Mesenchymal stem cell (in vitro differentiated cells and primary cell): ENCODE measurements at regions not wholly inside any gene's neighbourhood (a gene's known extent, or its start where the extent isn't known, plus 50 kb on each side); places are given as distances from the start of the nearest gene placed in this dataset.
"Not testable (repeated sequence)": the region's sequence is repeated elsewhere in the genome, so short reads cannot be mapped to it uniquely, and the experiment has no call there.

ENCODE experiments used
- DNase-seq: peaks from one replicate; pipeline ENCODE4 v3.0.0-alpha.2; 2013
- H2AFZ ChIP-seq: one replicate; pipeline ENCODE4 v1.6.1; 2013; ENCODE audit warnings: low read depth, mild to moderate bottlenecking, control low read depth, inconsistent platforms, low read length, moderate library complexity
- H2AK5ac ChIP-seq: 2 replicates; pipeline ENCODE4 v1.6.1; 2013; ENCODE audit warnings: low read length, moderate library complexity, mild to moderate bottlenecking, inconsistent platforms; ENCODE audit not compliant: severe bottlenecking
- H2BK120ac ChIP-seq: one replicate; pipeline ENCODE4 v1.6.1; 2013; ENCODE audit warnings: low read depth, mild to moderate bottlenecking, inconsistent platforms, low read length, moderate library complexity
- H2BK12ac ChIP-seq, 2 experiments: one replicate each; pipeline ENCODE4 v1.6.1; 2013; ENCODE audit warnings: inconsistent platforms in 2 of 2, low read length in 2 of 2, mild to moderate bottlenecking in 2 of 2, moderate library complexity in 2 of 2, control low read depth in 1 of 2
- H2BK15ac ChIP-seq: one replicate; pipeline ENCODE4 v1.6.1; 2013; ENCODE audit warnings: mild to moderate bottlenecking, low read depth, inconsistent platforms; ENCODE audit not compliant: poor library complexity, severe bottlenecking
- H2BK5ac ChIP-seq: 2 replicates; pipeline ENCODE4 v1.6.1; 2013; ENCODE audit warnings: low read depth, mild to moderate bottlenecking, low read length, control low read depth, inconsistent platforms; ENCODE audit not compliant: poor library complexity, severe bottlenecking
- H3K14ac ChIP-seq, 2 experiments: one replicate each; pipeline ENCODE4 v1.6.1; 2013; ENCODE audit warnings: inconsistent platforms in 2 of 2, low read length in 2 of 2, control low read depth in 1 of 2, mild to moderate bottlenecking in 1 of 2, moderate library complexity in 1 of 2
- H3K18ac ChIP-seq, 2 experiments: one replicate each; pipeline ENCODE4 v1.6.1; 2013; ENCODE audit warnings: inconsistent platforms in 2 of 2, low read length in 2 of 2, control low read depth in 1 of 2, low read depth in 1 of 2, mild to moderate bottlenecking in 1 of 2
- H3K23ac ChIP-seq, 2 experiments: one replicate each; pipeline ENCODE4 v1.6.1; 2013; ENCODE audit warnings: inconsistent platforms in 2 of 2, low read length in 2 of 2, mild to moderate bottlenecking in 2 of 2, moderate library complexity in 2 of 2, control low read depth in 1 of 2
- H3K27ac ChIP-seq: 2 replicates; pipeline ENCODE4 v1.5.1; 2013; ENCODE audit warnings: mild to moderate bottlenecking, moderate library complexity, low read length, control low read depth, inconsistent platforms; ENCODE audit not compliant: poor library complexity, severe bottlenecking
- H3K27me3 ChIP-seq, 2 experiments: 2 replicates each; pipeline versions ENCODE4 v1.6.1 to v1.7.0; 2013; ENCODE audit warnings: low read length in 2 of 2, mild to moderate bottlenecking in 2 of 2, moderate library complexity in 2 of 2, control low read depth in 1 of 2, inconsistent platforms in 1 of 2; ENCODE audit not compliant: control insufficient read depth in 1 of 2, insufficient read depth in 1 of 2
- H3K36me3 ChIP-seq, 2 experiments: 2 replicates each; pipeline versions ENCODE4 v1.6.1 to v1.7.0; 2013; ENCODE audit warnings: low read length in 2 of 2, control low read depth in 1 of 2, inconsistent platforms in 1 of 2, low read depth in 1 of 2, mild to moderate bottlenecking in 1 of 2; ENCODE audit not compliant: insufficient read depth in 2 of 2, control insufficient read depth in 1 of 2
- H3K4ac ChIP-seq, 2 experiments: one replicate each; pipeline ENCODE4 v1.6.1; 2013; ENCODE audit warnings: inconsistent platforms in 2 of 2, low read length in 2 of 2, mild to moderate bottlenecking in 2 of 2, moderate library complexity in 2 of 2, control low read depth in 1 of 2, low read depth in 1 of 2
- H3K4me1 ChIP-seq: 2 replicates; pipeline ENCODE4 v1.6.1; 2013; ENCODE audit warnings: low read depth, low read length, control low read depth; ENCODE audit not compliant: control insufficient read depth, insufficient read depth
- H3K4me2 ChIP-seq: 2 replicates; pipeline ENCODE4 v1.6.1; 2013; ENCODE audit warnings: low read length, mild to moderate bottlenecking, inconsistent platforms; ENCODE audit not compliant: poor library complexity, severe bottlenecking
- H3K4me3 ChIP-seq, 2 experiments: 2 replicates each; pipeline versions ENCODE4 v1.5.1 to v1.7.0; 2013; ENCODE audit warnings: low read length in 2 of 2, mild to moderate bottlenecking in 2 of 2, control low read depth in 1 of 2, low read depth in 1 of 2; ENCODE audit not compliant: insufficient read depth in 1 of 2
- H3K79me1 ChIP-seq: replicated peaks from 2 replicates; pipeline ENCODE4 v1.6.1; 2013; ENCODE audit warnings: mild to moderate bottlenecking, control low read depth, low read length, inconsistent platforms; ENCODE audit not compliant: poor library complexity, severe bottlenecking
- H3K9ac ChIP-seq: 2 replicates; pipeline ENCODE4 v1.7.0; 2013; ENCODE audit warnings: mild to moderate bottlenecking, low read length, moderate library complexity
- H3K9me3 ChIP-seq: 2 replicates; pipeline ENCODE4 v1.7.0; 2013; ENCODE audit warnings: mild to moderate bottlenecking, low read length; ENCODE audit not compliant: control insufficient read depth
- H4K8ac ChIP-seq: one replicate; pipeline ENCODE4 v1.6.1; 2013; ENCODE audit warnings: inconsistent platforms, mild to moderate bottlenecking, low read length, moderate library complexity
- H4K91ac ChIP-seq: one replicate; pipeline ENCODE4 v1.6.1; 2013; ENCODE audit warnings: mild to moderate bottlenecking, low read length, inconsistent platforms
- WGBS: methylation state at CpG from one replicate; pipeline ENCODE4 v1.1.7; 2013; ENCODE audit warnings: mixed read lengths; 5-methylcytosine and 5-hydroxymethylcytosine counted together

DNA sequence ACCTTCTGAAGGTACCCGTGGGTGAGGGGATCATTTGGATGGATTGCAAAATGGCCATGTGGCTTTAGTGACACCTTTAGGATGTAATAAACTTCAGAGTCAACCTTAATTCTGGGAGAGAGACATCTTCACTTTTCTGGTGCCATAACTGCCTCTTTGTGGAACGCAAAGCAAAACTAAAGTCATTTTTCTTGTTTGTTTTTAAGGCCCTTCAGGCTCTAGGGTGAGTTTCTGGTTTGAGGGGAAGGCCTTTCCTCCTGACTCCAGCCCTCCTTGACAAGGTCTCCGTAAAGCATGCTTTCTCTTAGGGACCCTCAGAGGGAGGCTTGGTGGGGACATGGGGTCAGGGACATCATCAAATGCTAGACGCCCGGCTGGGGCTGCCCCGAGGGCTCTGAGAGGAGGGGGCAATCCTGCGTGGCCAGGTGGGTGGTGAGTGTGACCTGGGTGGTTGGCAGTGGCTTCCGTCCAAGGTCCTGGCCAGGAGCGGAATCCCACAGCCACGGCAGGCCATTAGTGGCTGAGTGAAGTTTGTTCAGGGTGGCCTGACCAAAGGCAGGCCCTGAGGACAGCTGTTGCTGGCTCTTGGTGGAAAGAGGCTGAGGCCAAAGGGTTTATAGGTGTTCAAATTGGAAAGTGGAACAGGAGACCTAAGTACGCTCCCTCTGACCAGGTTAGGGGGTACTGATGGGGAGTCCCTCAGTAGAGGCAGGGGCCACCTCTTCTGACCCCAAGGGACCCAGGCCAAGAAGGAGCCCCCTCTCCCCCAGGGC lies 112.2 kb downstream of the METRNL start:
- Histone ChIP-seq H3K27me3 (no peaks in the 10 kb centered on the region), H3K4me2 (no peak overlapping the region), H2BK12ac (no peak overlapping the region)

DNA sequence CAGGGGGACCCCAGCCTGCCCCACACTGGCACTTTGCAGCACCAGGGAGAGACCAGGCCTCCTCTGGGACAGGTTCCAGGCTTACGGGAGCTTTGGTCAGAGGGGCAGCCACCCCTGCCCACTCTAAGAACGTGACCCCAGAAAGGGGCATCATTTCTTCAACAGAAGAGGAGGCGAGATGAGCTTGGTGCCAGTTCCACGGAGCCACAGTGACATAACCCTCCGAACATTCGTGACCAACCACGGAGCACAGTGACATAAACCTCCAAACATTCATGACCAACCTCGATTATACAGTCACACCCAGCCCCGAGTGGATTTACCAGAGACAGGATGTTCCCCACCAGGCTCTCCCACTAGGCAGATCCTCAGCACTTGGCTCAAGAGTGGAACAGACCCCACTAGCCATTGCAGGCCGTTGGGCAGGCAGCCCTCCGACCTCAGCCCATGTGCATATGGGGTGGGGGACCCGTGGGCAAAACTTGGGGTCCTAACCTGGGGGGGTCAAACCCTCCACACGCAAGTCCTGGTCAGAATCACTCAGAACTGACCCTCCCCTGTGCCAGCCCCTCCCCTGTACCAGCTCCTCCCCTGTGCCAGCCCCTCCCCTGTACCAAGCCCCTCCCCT lies 112.9 kb downstream of the METRNL start:
- H3K4ac ChIP-seq: no peak overlapping the region
- H3K4me1 ChIP-seq: peaks cover 52% of the 10 kb centered on the region
- H2BK15ac ChIP-seq: no peak overlapping the region
- no peak overlapping the region for H3K4me3 ChIP-seq
- no peaks in the 10 kb centered on the region for H3K79me1 ChIP-seq
- no peak overlapping the region for H3K23ac ChIP-seq
- no peak overlapping the region for H3K18ac ChIP-seq
- H4K91ac ChIP-seq: no peak overlapping the region
- peaks cover 14% of the 10 kb centered on the region for H3K9me3 ChIP-seq
- H4K8ac ChIP-seq: no peak overlapping the region
- no peak overlapping the region for H2BK12ac ChIP-seq
- peak; percentile 5 for DNase-seq
- H2BK120ac ChIP-seq: no peak overlapping the region
- H3K27ac ChIP-seq: no peak overlapping the region
- no peak overlapping the region for H3K4me2 ChIP-seq
- H2AFZ ChIP-seq: no peak overlapping the region
- H2AK5ac ChIP-seq: peak overlapping the region; percentile 76
- H2BK5ac ChIP-seq: no peak overlapping the region
- WGBS: 75% methylated on average over 13 of the region's 13 CpGs
- no peaks in the 10 kb centered on the region for H3K36me3 ChIP-seq
- no peaks in the 10 kb centered on the region for H3K27me3 ChIP-seq
- H3K14ac ChIP-seq: no peak overlapping the region
- peak overlapping the region; percentile 62 for H3K9ac ChIP-seq

More for the DNA sequence above, 112.2 kb downstream of the METRNL start:
- H3K18ac ChIP-seq: no peak overlapping the region
- H3K9ac ChIP-seq: peak overlapping the region; percentile 62
- no peak overlapping the region for H3K14ac ChIP-seq
- H2BK5ac ChIP-seq: no peak overlapping the region
- H2BK120ac ChIP-seq: no peak overlapping the region
- no peak overlapping the region for H4K91ac ChIP-seq
- H3K4me1 ChIP-seq: peaks cover 52% of the 10 kb centered on the region
- DNase-seq: no peak
- H2BK15ac ChIP-seq: no peak overlapping the region
- no peak overlapping the region for H2AFZ ChIP-seq
- no peaks in the 10 kb centered on the region for H3K36me3 ChIP-seq
- H3K4ac ChIP-seq: no peak overlapping the region
- H3K4me3 ChIP-seq: no peak overlapping the region
- WGBS: 96% methylated on average over 11 of the region's 11 CpGs
- H4K8ac ChIP-seq: no peak overlapping the region
- H2AK5ac ChIP-seq: peak overlapping the region; percentile 83
- H3K79me1 ChIP-seq: no peaks in the 10 kb centered on the region
- H3K9me3 ChIP-seq: peaks cover 14% of the 10 kb centered on the region
- no peak overlapping the region for H3K23ac ChIP-seq
- no peak overlapping the region for H3K27ac ChIP-seq

DNA sequence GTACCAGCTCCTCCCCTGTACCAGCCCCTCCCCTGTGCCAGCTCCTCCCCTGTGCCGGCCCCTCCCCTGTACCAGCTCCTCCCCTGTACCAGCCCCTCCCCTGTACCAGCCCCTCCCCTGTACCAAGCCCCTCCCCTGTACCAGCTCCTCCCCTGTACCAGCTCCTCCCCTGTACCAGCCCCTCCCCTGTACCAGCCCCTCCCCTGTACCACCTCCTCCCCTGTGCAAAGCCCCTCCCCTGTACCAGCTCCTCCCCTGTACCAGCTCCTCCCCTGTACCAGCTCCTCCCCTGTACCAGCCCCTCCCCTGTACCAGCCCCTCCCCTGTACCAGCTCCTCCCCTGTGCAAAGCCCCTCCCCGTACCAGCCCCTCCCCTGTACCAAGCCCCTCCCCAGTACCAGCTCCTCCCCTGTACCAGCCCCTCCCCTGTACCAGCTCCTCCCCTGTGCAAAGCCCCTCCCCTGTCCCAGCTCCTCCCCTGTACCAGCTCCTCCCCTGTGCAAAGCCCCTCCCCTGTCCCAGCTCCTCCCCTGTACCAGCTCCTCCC lies 113.5 kb downstream of the METRNL start:
- H2BK15ac ChIP-seq, H2BK5ac ChIP-seq, H2BK12ac ChIP-seq, H2AK5ac ChIP-seq, H3K27ac ChIP-seq, H4K8ac ChIP-seq, DNase-seq, H3K4me3 ChIP-seq, H3K18ac ChIP-seq, H2BK120ac ChIP-seq, H3K4ac ChIP-seq, H3K14ac ChIP-seq, H2AFZ ChIP-seq, H3K79me1 ChIP-seq, H4K91ac ChIP-seq, H3K36me3 ChIP-seq, H3K9ac ChIP-seq, H3K4me2 ChIP-seq, H3K23ac ChIP-seq, H3K27me3 ChIP-seq: not testable (repeated sequence)
- Histone ChIP-seq H3K9me3 (peaks cover 12% of the 10 kb centered on the region), H3K4me1 (peaks cover 52% of the 10 kb centered on the region)
- 0% methylated on average over 1 of the region's 2 CpGs for WGBS
